ENCODE measurements at regions not wholly inside any gene's neighbourhood (a gene's known extent, or its start where the extent isn't known, plus 50 kb on each side); places are given as distances from the start of the nearest gene placed in this dataset.

GRCh38 chr14:76617440-76617839 lies 143.8 kb upstream of the VASH1 start:
- TF ChIP-seq ZNF26 (tag by site-specific recombination; IDR thresholded peaks at IDR 0.05) (peak; percentile 99), SETDB1 (IDR thresholded peaks at IDR 0.05; ENCODE audit: insufficient read length, low read length) (peak; percentile 65), ZNF530 (tag by site-specific recombination; IDR thresholded peaks at IDR 0.05; ENCODE audit: low read depth) (no peak)
- POLR2A ChIA-PET: no interaction called here
- Histone ChIP-seq H3K4me1 (ENCODE audit: control insufficient read depth, insufficient read depth, low read length) (no peaks in the 10 kb centered on the region), H3K9me3 (ENCODE audit: control insufficient read depth, insufficient read depth, low read depth, low read length) (no peaks in the 10 kb centered on the region), H3K4me3 (ENCODE audit: low read depth, low read length) (no peak overlapping the region), H3K27ac (ENCODE audit: extremely low read depth, low read depth, low read length) (no peak overlapping the region), H3K36me3 (ENCODE audit: control insufficient read depth in 2 of 2, insufficient read depth in 1 of 2, low read length in 2 of 2) (no peaks in the 10 kb centered on the region)
- CTCF ChIA-PET: interaction anchor here (1.0 kb wide), 1 partner anchor 31 kb away, joined by 3 read pairs; no protein-coding TSS in a partner anchor

- H3K4me3 ChIP-seq (ENCODE audit: low read depth, low read length): no peak overlapping the region
- peaks cover 2% of the 10 kb centered on the region; the same call in 1 of the 2 replicates for H3K4me1 ChIP-seq (ENCODE audit: control insufficient read depth, insufficient read depth, low read length)
- no peak overlapping the region for H3K27ac ChIP-seq (ENCODE audit: extremely low read depth, low read depth, low read length)
- H3K9me3 ChIP-seq (ENCODE audit: control insufficient read depth, insufficient read depth, low read depth, low read length): no peaks in the 10 kb centered on the region
- H3K36me3 ChIP-seq (ENCODE audit: control insufficient read depth in 2 of 2, insufficient read depth in 1 of 2, low read length in 2 of 2): no peaks in the 10 kb centered on the region
- ChIA-PET POLR2A (no interaction called here), CTCF (no interaction called here)
- TF ChIP-seq ZNF146 (tag by site-specific recombination; IDR thresholded peaks at IDR 0.05): peak; percentile 91
- TF ChIP-seq SCRT2 (tag by site-specific recombination; IDR thresholded peaks at IDR 0.05): peak; percentile 58; the same call in 1 of the 2 replicates
- TF ChIP-seq ZNF140 (tag by site-specific recombination; IDR thresholded peaks at IDR 0.05): no peak
Observed at GRCh38 chr14:76636602-76637001, 124.7 kb upstream of the VASH1 start.

- H3K27ac ChIP-seq (ENCODE audit: extremely low read depth, low read depth, low read length): no peak overlapping the region
- POLR2A ChIA-PET: no interaction called here
- TF ChIP-seq ZNF132 (tag by site-specific recombination; IDR thresholded peaks at IDR 0.05; ENCODE audit: borderline replicate concordance) (no peak), ZNF501 (tag by site-specific recombination; IDR thresholded peaks at IDR 0.05) (no peak), ZNF114 (tag by site-specific recombination; IDR thresholded peaks at IDR 0.05) (no peak), MYNN (tag by site-specific recombination; IDR thresholded peaks at IDR 0.05; ENCODE audit: borderline replicate concordance) (no peak), ZNF19 (tag by site-specific recombination; IDR thresholded peaks at IDR 0.05; ENCODE audit: low read depth) (no peak), ZBTB44 (tag by site-specific recombination; IDR thresholded peaks at IDR 0.05) (no peak), ZBTB7A (tag by site-specific recombination; IDR thresholded peaks at IDR 0.05; ENCODE audit: low read depth) (no peak)
- H3K4me1 ChIP-seq (ENCODE audit: control insufficient read depth, insufficient read depth, low read length): peaks cover 2% of the 10 kb centered on the region; the same call in 1 of the 2 replicates
- CTCF ChIA-PET: no interaction called here
- H3K4me3 ChIP-seq (ENCODE audit: low read depth, low read length): no peak overlapping the region
- H3K36me3 ChIP-seq (ENCODE audit: control insufficient read depth in 2 of 2, insufficient read depth in 1 of 2, low read length in 2 of 2): no peaks in the 10 kb centered on the region
- no peaks in the 10 kb centered on the region for H3K9me3 ChIP-seq (ENCODE audit: control insufficient read depth, insufficient read depth, low read depth, low read length)
Observed at GRCh38 chr14:76638841-76639240, 122.4 kb upstream of the VASH1 start.

- Histone ChIP-seq H3K4me1 (ENCODE audit: control insufficient read depth, insufficient read depth, low read length) (peaks cover 2% of the 10 kb centered on the region; the same call in 1 of the 2 replicates), H3K27ac (ENCODE audit: extremely low read depth, low read depth, low read length) (no peak overlapping the region), H3K4me3 (ENCODE audit: low read depth, low read length) (no peak overlapping the region), H3K9me3 (ENCODE audit: control insufficient read depth, insufficient read depth, low read depth, low read length) (no peaks in the 10 kb centered on the region), H3K36me3 (ENCODE audit: control insufficient read depth in 2 of 2, insufficient read depth in 1 of 2, low read length in 2 of 2) (no peaks in the 10 kb centered on the region)
- POLR2A ChIA-PET: no interaction called here
- CTCF ChIA-PET: interaction anchor here (0.9 kb wide), 1 partner anchor 183 kb away, joined by 3 read pairs; no protein-coding TSS in a partner anchor
- TF ChIP-seq ZSCAN16 (tag by site-specific recombination; IDR thresholded peaks at IDR 0.05) (no peak), ZNF366 (tag by site-specific recombination; conservative IDR thresholded peaks at IDR 0.05) (peak; percentile 45), PBX3 (CRISPR knock-in tag; IDR thresholded peaks at IDR 0.05) (no peak), RBAK (tag by site-specific recombination; IDR thresholded peaks at IDR 0.05) (no peak), ZNF335 (tag by site-specific recombination; conservative IDR thresholded peaks at IDR 0.05) (no peak), MEIS1 (CRISPR knock-in tag; IDR thresholded peaks at IDR 0.05; ENCODE audit: borderline replicate concordance) (no peak), KLF9 (tag by site-specific recombination; IDR thresholded peaks at IDR 0.05; ENCODE audit: low read depth) (no peak), ZNF423 (tag by site-specific recombination; IDR thresholded peaks at IDR 0.05) (no peak), ZNF132 (tag by site-specific recombination; IDR thresholded peaks at IDR 0.05; ENCODE audit: borderline replicate concordance) (no peak), ZNF354C (tag by site-specific recombination; IDR thresholded peaks at IDR 0.05; ENCODE audit: borderline replicate concordance, low read depth) (no peak), OSR2 (tag by site-specific recombination; IDR thresholded peaks at IDR 0.05) (peak; percentile 51), BCL11B (tag by site-specific recombination; IDR thresholded peaks at IDR 0.05; ENCODE audit: low read depth) (no peak), ZNF24 (tag by site-specific recombination; IDR thresholded peaks at IDR 0.05) (no peak)
Observed at GRCh38 chr14:76639606-76640229, 121.5 kb upstream of the VASH1 start.
